Tibial artery (tissue), 4 donors: ENCODE measurements at regions not wholly inside any gene's neighbourhood (a gene's known extent, or its start where the extent isn't known, plus 50 kb on each side); places are given as distances from the start of the nearest gene placed in this dataset.

Experiments used
- DNase-seq, 2 donors: peaks; one replicate each; pipeline ENCODE4 v3.0.0-alpha.2; 2019
- H3K27ac ChIP-seq, 2 donors: fragments of 200-600 bp; sonication (generic) in 1 of 2; 1 replicate in 1 of 2; 2 replicates in 1 of 2; pipeline ENCODE4 v1.5.1; 2018 to 2019; ENCODE audit warnings: mild to moderate bottlenecking in 1 of 2
- H3K27me3 ChIP-seq, 2 donors: fragments of 200-600 bp; sonication (generic) in 1 of 2; one replicate each; pipeline versions ENCODE4 v1.5.1 to v1.6.0; 2016 to 2019
- H3K36me3 ChIP-seq, 3 donors: fragments of 200-600 bp; sonication (generic) in 2 of 3; one replicate each; pipeline ENCODE4 v1.5.1; 2016 to 2019; ENCODE audit warnings: mild to moderate bottlenecking in 2 of 3
- H3K4me1 ChIP-seq, 4 donors: fragments of 200-600 bp; sonication (generic) in 2 of 4; 1 replicate in 3 of 4; 2 replicates in 1 of 4; pipeline ENCODE4 v1.5.1; 2016 to 2019
- H3K4me3 ChIP-seq, 2 donors: fragments of 200-600 bp; sonication (generic) in 1 of 2; 1 replicate in 1 of 2; 2 replicates in 1 of 2; pipeline ENCODE4 v1.5.1; 2018 to 2019; ENCODE audit warnings: mild to moderate bottlenecking in 2 of 2
- H3K9me3 ChIP-seq, 3 donors: fragments of 200-600 bp; sonication (generic) in 1 of 3; one replicate each; pipeline ENCODE4 v1.5.1; 2016 to 2019
- intact Hi-C: fragments of 100-400 bp; cut with DNase I; formaldehyde crosslinking; loops from one replicate; pipeline ENCODE4 v1.15.0; 2023; ENCODE audit warnings: low total_unique reads
- TF ChIP-seq, protein P1 (sequence below), 2 experiments: fragments of 200-600 bp in 1 of 2; fragments of 450-650 bp in 1 of 2; IDR thresholded peaks; one replicate each; pipeline ENCODE4 v1.5.1; 2017 to 2019; ENCODE audit warnings: antibody characterized with exemption in 2 of 2, mild to moderate bottlenecking in 1 of 2, moderate library complexity in 1 of 2

DNA sequence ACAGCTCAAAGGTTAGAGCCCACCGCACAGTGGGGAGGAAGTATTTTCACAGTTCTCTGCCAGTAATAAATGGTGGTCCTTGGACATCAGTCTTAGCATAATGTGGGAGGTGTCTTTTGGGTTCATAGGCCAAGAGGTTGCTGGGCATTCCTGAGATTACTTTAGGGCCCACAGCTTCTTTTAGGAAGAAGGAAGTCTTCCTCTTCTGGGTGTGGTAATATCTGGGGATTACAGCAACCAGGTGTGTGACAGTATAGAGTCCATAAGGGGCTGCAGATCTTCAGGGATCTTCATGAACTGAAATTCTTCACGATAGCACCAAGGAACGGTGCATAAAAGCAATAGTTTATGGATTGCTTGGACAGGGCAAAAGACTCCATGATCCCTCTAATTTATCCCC lies 56.2 kb upstream of the PTGR2 start:
- no peaks in the 10 kb centered on the region for H3K36me3 ChIP-seq
- H3K4me1 ChIP-seq: peaks cover 0 to 20% (median 15%) of the 10 kb centered on the region in 4 donors
- H3K27me3 ChIP-seq: no peaks in the 10 kb centered on the region
- TF ChIP-seq, protein P1, sequence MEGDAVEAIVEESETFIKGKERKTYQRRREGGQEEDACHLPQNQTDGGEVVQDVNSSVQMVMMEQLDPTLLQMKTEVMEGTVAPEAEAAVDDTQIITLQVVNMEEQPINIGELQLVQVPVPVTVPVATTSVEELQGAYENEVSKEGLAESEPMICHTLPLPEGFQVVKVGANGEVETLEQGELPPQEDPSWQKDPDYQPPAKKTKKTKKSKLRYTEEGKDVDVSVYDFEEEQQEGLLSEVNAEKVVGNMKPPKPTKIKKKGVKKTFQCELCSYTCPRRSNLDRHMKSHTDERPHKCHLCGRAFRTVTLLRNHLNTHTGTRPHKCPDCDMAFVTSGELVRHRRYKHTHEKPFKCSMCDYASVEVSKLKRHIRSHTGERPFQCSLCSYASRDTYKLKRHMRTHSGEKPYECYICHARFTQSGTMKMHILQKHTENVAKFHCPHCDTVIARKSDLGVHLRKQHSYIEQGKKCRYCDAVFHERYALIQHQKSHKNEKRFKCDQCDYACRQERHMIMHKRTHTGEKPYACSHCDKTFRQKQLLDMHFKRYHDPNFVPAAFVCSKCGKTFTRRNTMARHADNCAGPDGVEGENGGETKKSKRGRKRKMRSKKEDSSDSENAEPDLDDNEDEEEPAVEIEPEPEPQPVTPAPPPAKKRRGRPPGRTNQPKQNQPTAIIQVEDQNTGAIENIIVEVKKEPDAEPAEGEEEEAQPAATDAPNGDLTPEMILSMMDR (IDR thresholded peaks at IDR 0.05): no peak
- H3K4me3 ChIP-seq: no peak overlapping the region
- no peak for DNase-seq
- H3K9me3 ChIP-seq: no peaks in the 10 kb centered on the region
- peak overlapping the region; percentile 46 to 57 for H3K27ac ChIP-seq
- intact Hi-C loops: no loop called here

GRCh38 chr14:73794146-73794545 lies 57.5 kb upstream of the PTGR2 start:
- H3K4me1 ChIP-seq: peaks cover 0 to 33% (median 28%) of the 10 kb centered on the region in 4 donors
- H3K36me3 ChIP-seq: no peaks in the 10 kb centered on the region
- DNase-seq: no peak
- H3K27ac ChIP-seq: peak overlapping the region; percentile 48 to 56
- intact Hi-C loops: loop anchor here (5.0 kb wide), 1 partner anchor 37 kb away; no protein-coding TSS in a partner anchor
- H3K27me3 ChIP-seq: no peaks in the 10 kb centered on the region
- H3K9me3 ChIP-seq: no peaks in the 10 kb centered on the region
- no peak overlapping the region for H3K4me3 ChIP-seq
- TF ChIP-seq, protein P1 (IDR thresholded peaks at IDR 0.05): no peak

DNA sequence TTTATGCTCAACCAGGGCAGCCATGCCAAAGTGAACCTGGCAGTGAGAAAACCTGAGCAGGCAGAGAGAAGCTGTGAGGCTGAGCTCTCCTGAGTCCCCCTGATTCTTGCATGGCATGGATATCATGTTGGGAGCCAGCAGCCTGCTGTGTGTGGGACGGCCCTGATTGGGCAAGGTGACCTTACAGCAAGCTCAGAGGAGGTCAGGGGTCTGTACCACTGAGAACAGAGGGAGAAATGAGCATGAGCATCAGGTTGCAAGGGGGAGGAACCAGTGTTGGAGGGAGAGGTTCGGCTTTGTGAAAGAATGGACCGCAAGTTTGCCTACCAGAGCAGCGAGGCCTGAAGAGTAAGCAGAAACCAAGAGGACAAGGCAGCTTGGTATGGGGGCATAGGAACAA lies 59.1 kb upstream of the PTGR2 start:
- Histone ChIP-seq H3K4me1 (peaks cover 0 to 47% (median 37%) of the 10 kb centered on the region in 4 donors), H3K27me3 (no peaks in the 10 kb centered on the region), H3K4me3 (no peak overlapping the region), H3K27ac (no peak overlapping the region), H3K9me3 (no peaks in the 10 kb centered on the region), H3K36me3 (no peaks in the 10 kb centered on the region)
- DNase-seq: no peak
- intact Hi-C loops: loop anchor here (5.0 kb wide), 1 partner anchor 35 kb away; no protein-coding TSS in a partner anchor
- TF ChIP-seq, protein P1 (IDR thresholded peaks at IDR 0.05): no peak

- peak; percentile 77 to 90 for DNase-seq
- Histone ChIP-seq H3K9me3 (no peaks in the 10 kb centered on the region), H3K36me3 (no peaks in the 10 kb centered on the region), H3K4me1 (peaks cover 0 to 49% (median 43%) of the 10 kb centered on the region in 4 donors), H3K27me3 (no peaks in the 10 kb centered on the region), H3K4me3 (no peak overlapping the region), H3K27ac (peak overlapping the region; percentile 95 to 96)
- intact Hi-C loops: loop anchor here (5.0 kb wide), 1 partner anchor 33 kb away; no protein-coding TSS in a partner anchor
- TF ChIP-seq, protein P1 (IDR thresholded peaks at IDR 0.05): no peak
Observed at GRCh38 chr14:73789989-73790581, 61.5 kb upstream of the PTGR2 start.

DNA sequence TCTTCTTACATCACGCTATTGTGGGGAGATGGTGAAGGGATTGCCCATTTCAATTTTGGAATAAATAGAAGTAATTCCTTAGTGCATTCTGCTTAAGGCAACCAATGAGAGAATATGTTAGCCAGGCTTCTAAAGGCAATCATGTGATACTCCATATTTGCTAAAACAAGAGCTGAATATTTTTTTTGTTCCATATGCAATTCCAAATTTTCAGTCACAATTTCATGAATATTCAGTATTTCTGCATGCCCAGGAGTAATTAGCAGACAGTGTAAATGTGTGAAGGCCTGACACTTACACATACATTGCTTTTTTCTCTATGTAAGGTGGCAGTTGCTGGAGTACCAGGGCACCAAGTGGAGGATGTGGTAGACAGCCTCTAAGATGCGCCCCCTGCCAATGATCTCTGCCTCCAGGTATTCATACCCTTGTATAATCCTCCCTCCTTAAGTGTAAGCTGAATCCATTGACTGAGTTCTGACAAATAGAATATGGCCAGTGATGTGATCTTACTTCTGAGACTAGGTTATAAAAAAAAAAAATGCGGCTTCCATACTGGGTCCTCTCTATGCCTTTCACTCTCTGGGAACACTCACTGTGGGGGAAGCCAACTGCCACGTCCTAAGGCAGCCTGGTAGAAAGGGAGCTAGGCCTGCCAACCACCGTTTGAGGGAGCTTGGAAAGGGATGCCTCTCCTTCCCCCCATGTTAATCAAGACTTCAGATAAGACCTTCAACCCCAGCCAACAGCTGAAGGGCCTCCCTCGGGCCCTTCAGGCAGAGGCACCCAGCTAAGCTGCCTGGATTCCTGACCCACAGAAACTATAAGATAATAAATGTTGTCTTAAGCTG lies 62.7 kb upstream of the PTGR2 start:
- H3K4me1 ChIP-seq: peaks cover 0 to 58% (median 45%) of the 10 kb centered on the region in 4 donors
- no peak for DNase-seq
- H3K9me3 ChIP-seq: no peaks in the 10 kb centered on the region
- H3K4me3 ChIP-seq: no peak overlapping the region
- intact Hi-C loops: no loop called here
- H3K27ac ChIP-seq: peak overlapping the region; percentile 95 to 96
- no peaks in the 10 kb centered on the region for H3K27me3 ChIP-seq
- H3K36me3 ChIP-seq: no peaks in the 10 kb centered on the region
- TF ChIP-seq, protein P1 (IDR thresholded peaks at IDR 0.05): no peak
